GM21526 (cell line): ENCODE measurements at regions not wholly inside any gene's neighbourhood (a gene's known extent, or its start where the extent isn't known, plus 50 kb on each side); places are given as distances from the start of the nearest gene placed in this dataset.
"Not testable (repeated sequence)": the region's sequence is repeated elsewhere in the genome, so short reads cannot be mapped to it uniquely, and the experiment has no call there.

ENCODE experiments used
- ATAC-seq: cut with Tn5 transposase; IDR thresholded peaks from one replicate; pipeline ENCODE4 v1.9.1; 2021; ENCODE audit warnings: moderate library complexity; ENCODE audit not compliant: unreplicated experiment, low FRiP score

DNA sequence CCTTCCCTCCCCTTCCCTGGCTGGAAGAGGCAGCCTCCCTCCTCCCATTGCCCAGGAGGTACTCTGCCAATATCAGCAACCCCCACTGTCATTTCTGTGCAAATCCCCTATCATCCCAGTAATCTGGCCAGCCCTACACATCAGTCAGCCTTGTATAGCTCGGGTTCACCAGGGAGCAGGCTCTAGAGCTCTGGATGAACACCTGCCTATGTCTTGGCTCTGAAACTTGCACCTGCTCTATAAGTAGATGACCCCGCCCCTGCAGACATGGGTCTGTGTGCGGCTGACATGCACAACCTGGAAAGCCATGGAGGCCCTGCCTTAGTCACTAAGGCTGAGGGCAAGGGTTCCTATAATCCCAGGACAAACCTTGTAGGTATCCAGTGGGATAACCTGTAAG, 1042.9 kb downstream of the UQCRFS1 start:
- no peak for ATAC-seq

DNA sequence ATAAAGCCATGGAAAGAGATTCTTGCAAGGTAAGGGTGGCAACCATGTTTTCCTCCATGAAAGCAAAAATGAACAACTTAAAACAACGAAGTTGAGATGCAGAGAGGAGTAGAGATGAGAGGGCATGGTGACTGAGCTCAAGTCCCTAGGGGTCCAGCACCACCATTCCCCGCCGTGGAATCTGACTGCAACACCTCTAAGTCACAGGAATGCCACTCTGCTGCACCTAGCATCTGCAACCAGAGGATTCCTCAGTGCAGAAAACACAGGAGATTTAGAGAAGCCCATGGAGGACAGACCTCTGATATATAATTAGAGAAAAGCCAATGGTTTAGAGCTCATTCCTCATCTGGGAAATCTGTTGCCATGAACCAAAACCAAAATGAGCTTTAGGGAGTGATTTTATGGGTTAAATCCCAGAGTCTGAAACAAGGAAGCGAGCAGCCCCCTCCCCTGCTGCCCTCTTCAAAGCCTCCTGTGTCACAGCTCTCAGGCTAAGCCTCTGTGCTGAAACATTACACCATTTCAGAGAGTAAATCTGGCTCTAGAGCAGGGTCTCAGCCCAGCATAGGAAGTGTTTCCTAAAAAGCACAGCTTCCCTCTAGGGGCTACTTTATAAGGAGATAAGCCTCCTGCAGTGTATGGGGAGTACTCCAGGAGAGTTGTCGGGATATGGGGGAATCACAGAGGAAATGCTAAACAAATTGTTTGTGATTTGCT, 1043.6 kb downstream of the UQCRFS1 start:
- no peak for ATAC-seq

DNA sequence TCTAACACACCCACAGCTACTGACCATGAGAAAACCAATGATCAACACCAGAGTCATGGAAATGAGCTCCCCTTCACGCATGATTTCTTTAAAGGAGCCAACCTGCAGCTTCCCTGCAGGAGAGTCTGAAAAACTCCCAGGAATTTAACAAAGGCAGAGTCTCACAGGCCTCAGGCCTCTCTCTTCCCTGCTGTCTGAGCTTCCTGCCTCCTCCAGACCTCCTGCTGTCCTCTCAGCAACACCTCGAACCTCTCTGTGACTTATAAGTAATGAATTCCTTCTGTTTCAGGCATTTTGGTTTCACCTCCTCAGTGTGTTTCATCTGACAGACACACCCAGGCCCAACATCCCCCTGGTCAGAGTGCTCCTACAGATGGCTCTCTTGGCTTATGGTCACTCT, 1044.4 kb downstream of the UQCRFS1 start:
- no peak for ATAC-seq

DNA sequence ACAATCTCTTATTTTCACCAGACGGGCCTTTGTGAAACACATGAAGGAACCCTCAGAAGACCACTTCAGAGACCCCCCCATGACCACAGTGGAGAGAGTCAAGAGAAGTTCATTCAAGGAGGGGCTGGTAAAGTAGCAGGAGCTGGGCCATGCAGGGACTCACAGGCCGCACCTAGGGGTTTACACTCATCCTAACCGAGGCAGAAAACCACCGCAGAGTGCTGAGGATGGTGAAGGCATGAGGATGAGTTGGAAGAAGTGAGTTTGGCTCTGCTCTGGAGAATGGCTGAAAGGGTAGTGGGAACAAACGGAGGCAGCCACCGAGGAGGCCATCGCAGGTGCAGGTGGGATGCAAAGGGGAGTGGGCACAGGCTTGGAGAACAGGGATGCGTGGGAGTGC, 1046.9 kb downstream of the UQCRFS1 start:
- ATAC-seq = no peak

DNA sequence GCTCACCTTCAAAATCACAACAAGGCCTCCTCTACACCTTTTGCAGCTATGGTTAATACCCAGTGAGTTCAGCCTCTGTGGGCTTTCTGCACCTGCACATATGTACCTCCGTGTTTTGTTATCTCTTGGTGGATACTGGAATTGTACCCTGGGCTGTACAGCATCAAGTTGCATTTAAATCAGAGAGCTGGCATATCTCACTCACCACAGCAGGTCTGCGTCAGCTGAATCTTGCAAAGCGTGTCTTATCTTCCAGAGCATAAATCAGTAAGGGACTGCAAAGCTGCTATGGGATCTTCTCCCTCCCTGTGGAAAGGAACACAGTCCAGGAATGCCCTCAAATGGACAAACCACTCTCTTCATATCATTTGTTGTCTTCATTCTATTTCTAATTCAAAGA, 1048.7 kb downstream of the UQCRFS1 start:
- ATAC-seq = no peak

DNA sequence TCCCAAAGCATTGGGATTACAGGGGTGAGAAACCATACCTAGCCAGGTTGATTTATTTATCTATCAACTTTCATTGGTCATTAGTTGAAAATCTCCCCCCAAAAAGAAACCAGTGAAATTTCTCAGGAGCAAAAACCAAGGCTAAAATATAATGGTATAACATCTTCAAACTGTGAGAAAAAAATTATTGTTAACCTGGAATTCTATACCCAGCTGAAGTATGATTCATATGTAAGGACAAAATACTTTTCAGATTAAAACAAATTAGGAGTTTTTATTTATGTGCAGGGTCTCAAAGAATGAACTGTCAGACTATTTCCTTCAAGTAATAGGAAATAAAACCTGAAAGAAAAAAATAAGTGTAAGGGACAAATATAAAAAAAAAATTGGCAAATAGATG, 1053.9 kb downstream of the UQCRFS1 start:
- ATAC-seq = no peak

DNA sequence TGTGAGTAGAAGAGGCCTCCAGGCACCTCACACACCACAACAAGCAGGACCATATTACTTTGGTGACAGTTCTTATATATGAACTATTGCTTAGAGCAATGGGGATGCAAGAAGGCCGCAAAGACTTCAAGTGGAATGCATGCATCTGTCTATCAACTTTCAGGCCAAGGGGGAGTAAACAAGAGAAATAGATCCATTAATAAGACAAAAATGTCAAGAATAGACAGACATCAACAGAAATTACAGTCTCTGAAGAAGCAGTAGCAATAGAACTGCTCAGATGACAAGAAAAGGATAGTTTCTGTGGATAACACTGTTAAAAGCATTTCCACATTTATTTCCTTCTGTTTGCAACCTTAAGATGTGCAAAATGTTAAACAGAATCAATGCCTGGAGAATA, 1057.7 kb downstream of the UQCRFS1 start:
- ATAC-seq = no peak

DNA sequence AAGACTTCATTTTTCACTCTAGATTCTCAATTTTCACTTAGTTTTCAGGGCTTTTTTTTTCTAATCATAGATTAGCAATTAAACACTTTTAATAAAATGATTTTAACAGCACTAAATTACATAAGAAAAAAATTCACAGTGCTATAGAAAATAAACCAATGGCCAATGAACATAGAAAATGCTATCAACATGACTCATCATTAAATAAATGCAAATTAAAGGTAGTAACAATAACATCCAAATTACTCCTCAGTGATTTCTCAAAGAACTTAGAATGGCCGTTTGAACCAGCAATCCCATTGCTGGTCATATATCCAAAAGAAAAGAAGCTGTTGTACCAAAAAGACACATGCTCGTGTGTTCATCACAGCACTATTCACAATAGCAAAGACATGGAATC, 1058.9 kb downstream of the UQCRFS1 start:
- no peak for ATAC-seq

DNA sequence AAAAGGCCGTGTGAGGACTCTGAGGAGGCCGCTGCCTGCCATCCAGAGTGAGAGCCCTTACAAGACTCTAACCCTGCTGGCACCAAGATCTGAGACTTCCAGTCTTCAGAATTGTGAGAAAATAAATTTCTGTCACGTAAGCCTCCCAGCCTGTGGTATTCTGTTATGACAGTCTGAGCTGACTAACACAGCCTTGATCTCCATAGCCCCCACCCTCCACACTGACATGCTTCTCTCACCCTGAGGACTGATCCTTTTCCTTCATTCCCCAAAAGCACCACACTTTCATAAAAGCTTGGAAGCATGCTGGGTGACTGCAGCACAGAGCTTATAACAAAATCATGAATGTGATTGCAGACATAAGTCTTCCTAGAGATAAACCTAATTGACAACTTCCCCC, 1059.8 kb downstream of the UQCRFS1 start:
- no peak for ATAC-seq

DNA sequence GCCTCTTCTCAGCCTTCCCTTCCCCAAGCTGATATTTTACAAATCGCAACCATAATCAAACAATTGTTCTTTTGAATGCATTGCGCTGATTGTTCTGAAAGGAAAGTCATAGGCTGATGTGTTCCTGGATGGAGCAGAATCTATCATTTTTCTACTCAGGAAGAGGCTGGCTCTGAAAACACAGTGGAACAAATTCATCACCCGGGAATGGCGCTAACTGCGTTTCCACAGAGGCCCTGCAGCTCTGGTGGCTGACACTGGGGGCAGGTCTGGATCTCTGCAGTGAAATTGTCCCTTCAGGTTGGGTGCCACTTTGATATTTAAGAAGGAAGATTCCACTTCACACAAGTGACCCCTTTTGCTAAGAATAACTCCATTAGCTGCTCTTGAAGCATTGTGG, 1060.8 kb downstream of the UQCRFS1 start:
- ATAC-seq = no peak

DNA sequence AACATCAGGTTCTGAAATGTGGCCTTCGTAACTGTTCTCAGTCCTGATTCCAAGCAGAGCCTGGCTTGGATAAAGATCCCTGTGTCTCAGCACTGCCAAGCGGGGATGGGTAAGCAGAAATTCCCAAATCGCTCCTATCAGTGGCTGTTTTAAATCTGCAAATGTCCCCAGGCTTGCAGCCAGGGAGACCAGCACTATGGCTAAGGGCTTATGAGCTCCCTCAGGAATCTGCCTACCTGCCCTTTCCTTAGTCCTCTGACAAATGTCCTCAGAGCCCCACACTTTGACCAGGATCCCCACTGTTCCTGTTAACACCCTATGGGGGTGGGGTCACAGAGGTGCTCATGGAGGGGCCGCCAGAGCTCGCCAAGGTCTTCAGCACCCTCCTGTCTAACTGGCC, 1062.8 kb downstream of the UQCRFS1 start:
- ATAC-seq = no peak

DNA sequence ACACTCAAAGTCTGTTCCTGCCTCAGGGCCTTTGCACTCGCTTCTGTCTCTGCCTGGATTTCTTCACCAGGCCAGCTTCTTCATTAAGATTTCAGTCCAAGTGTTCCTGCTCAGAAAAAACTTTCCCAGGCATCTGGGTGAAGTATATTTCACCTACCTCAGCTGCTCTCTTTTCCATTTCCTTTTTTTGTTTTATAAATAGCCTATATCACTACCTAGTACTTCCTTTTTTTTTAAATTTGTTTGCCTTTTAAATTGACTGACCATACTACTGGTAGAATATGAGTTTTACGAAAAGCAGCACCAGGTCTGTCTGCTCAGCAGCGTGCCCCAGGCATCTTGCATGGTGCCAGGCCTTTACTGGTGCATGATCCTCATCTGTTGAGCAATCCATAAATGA, 1064.4 kb downstream of the UQCRFS1 start:
- no peak for ATAC-seq

DNA sequence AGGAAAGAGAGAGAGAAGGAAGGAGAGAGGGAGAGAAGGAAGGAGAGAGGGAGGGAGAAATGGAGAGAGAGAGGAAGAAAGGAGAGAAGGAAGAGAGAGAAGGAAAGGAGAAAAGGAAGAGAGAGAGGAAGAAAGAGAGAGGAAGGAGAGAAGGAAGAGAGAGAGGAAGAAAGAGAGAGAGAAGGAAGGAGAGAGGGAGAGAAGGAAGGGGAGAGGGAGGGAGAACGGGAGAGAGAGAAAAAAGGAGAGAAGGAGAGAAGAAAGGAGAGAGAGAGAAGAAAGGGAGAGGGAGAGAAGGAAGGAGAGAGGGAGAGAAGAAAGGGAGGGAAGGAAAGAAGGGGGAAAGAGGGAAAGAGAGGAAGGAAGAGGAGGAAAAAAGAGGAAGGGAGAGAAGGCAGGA, 1070.7 kb downstream of the UQCRFS1 start:
- no peak for ATAC-seq

DNA sequence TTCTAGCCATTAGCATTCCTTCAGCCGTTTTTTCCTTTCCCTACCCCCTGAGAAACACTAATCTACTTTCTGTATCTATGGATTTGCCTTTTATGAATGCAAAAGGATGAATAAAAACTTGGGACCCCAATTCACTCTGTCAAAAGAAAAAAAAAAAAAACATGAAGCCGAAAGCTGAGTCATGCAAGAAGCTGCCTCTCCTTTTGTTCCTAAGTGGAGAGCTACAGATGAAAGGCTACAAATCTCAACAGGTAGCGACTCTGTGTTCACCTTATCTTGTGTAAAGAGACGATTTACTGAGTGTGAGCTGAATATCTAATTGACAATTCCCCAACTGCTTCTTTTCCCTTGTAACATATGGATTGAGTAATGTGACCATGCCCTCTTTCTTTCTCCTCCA, 1072.8 kb downstream of the UQCRFS1 start:
- ATAC-seq = no peak

DNA sequence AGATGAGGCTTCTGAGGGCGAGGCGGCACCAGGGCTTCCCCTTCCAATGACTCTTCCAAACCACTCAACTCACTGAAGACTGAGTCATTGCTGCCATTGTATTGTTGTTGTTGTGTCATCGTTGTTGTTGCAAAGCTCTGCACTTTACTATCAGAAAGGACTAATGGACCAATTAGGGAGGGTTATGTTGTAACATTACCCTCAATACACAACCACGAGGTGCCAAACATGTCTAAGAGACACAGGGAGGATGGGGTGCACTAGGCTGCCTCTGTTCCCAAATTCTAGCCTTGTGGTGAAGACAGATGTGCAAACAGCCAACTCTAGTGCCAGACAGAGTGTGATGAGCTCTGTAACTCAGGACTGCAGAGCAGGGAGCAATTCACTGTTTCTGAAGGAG, 1075.2 kb downstream of the UQCRFS1 start:
- ATAC-seq = no peak

DNA sequence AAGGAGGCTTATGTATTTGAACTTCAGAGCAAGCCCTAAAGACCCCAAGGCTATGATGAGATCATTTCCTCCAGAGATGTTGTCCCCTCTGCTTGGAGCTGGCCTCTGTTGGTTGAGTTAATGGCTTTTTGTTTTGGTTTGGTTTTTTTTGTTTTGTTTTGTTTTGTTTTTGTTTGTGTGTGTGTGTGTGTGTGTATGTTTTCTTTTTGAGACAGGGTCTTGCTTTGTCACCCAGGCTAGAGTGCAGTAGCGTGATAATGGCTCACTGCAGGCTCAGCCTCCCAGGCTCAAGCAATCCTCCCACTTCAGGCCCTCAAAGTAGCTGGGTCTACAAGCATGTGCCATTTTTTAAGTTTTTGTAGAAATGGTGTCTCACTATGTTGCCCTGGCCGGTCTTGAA, 1076.2 kb downstream of the UQCRFS1 start:
- no peak for ATAC-seq

DNA sequence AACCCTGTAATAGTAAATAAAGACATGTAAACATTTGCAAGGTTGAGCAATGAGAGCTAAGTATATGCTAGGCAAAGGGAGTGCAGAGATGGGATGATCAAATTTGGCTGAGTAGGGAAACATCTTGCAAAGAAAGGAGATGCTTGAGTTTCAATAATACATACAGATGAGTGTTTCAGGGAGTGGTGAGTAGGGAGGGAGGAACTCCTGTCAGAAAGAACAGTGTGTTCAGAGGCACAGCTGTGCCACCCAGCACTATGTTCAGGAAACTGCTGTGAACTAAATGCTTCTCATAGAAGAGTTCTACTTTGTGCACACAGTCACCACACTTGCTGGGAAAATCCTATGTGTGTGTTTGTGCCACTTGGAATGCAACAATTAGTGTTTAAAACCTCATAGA, 1077.1 kb downstream of the UQCRFS1 start:
- ATAC-seq = no peak

DNA sequence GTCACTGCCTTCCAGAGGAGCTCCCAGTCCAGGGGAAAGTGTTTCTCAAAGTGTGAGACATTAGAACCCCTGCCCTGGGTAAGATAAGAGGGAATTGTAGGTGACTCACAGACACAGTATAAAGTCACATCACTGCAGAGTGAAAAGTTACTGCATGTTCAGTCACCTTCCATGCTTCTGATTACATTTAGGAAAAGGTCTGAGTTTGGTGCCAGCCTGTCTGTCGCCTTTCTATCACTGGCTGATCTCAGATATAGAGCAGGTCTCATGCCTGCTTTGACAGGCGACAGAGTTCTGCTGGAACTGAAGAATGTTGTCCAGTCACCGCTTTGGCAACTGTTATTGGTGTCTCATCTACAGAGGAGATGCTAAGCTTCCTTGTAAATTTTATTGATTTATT, 1078.6 kb downstream of the UQCRFS1 start:
- ATAC-seq = no peak

DNA sequence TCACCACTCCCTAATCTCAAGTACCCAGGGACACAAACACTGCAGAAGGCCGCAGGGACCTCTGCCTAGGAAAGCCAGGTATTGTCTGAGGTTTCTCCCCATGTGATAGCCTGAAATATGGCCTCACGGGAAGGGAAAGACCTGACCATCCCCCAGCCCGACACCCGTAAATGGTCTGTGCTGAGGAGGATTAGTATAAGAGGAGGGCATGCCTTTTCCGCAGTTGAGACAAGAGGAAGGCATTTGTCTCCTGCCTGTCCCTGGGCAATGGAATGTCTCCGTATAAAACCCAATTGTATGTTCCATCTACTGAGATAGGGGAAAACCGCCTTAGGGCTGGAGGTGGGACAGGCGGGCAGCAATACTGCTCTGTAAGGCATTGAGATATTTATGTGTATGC, 1082.1 kb downstream of the UQCRFS1 start:
- not testable (repeated sequence) for ATAC-seq

DNA sequence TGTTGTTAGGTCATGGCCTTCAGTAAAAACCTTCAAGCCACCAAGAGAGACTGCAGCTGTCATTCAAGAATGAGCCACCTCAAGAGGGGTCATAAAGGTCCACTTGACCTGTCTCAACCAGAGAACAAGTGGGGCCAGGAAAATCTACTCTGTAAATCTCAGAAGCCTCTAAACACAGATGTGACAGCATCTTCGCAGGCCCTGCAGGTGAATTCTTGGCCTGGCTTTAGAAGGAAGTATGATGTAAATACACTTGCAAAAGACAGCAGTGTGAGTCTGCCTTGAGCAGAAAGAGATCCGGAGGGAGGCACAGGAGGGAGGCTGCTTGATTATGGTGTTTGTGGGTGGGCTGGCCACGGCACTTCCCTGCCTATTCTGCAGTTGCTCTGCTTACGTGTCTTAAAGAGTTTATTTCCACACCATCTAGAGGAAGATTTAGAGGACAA, 1082.9 kb downstream of the UQCRFS1 start:
- no peak for ATAC-seq

DNA sequence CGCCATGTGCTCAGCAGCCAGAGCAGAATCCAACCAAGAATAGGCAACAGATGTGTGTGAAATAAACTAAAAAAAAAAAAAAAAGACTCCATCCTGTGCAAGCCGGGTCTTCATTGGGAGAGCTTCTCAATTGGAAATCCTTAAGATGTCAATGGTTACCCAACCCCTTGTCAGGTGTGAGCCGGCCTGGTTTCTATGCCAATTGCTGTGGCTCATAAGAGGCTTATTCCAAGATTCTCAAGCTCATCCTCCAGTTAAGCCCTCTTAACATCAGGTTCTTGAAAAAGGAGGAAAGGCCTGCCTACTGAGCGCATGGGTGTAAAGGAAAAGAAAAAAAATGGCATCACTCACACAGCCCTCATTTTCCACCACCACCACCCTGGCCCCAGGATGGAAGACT, 1084.6 kb downstream of the UQCRFS1 start:
- ATAC-seq = no peak

DNA sequence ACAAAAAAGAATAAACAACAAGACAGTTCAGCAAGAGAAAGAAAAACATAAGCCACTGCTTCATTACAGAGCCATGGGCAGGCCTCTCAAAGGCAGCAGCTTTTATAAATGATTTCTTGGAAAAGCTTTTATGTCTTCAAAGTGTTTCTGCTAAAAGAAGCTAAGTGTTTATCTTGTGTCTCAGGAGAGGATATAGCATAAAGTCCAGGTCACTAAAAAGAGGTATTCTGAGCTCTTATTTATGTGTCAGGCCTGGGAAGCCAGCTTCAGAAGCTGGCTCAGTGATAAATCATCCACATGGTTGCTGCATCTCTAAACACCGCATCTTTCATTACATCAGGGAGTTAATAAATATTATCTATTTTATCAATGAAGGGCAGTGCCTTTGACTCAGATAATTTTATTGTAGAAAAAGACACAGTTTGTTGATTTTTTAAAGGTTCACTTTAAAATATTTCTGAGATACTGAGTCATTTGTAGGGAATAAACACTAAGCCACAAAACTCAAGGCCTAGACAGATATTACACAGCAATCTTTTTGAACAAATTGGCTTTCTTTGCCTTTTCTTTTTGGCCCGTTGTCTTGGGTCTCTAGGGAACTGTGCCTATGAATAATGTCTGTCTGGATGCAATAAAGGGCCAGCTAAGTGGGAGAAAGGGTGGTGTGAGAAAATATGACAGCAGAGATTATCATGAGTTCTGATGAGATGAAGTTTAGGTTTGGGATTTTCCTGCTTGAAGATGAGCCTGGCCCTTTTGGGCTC, 1086.6 kb downstream of the UQCRFS1 start:
- no peak for ATAC-seq
